ENCODE measurements at regions not wholly inside any gene's neighbourhood (a gene's known extent, or its start where the extent isn't known, plus 50 kb on each side); places are given as distances from the start of the nearest gene placed in this dataset.

DNA sequence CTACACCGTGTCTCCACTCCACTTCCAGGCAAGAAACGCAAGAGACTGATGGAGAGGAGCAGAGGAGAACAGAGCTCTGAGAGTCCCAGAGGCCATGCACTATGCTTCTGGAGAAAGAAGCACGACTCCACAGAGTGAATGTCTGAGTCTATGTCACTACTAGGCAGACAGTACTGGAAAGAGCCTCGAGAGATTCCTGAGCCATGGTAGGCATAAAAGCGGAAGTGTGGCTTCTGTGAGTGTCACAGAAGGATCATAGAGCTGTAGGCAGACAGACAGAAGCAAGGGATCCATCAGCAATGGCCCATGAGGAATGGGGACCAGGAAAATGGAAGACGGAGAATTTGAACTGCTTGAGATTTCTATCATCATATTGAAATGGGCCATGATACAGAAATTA, 542.6 kb downstream of the ZEB2 start:
- H3K27me3 ChIP-seq: no peaks in the 10 kb centered on the region
- no peak overlapping the region for H3K27ac ChIP-seq
- no peak for DNase-seq
- no peaks in the 10 kb centered on the region for H3K9me3 ChIP-seq
- H3K4me3 ChIP-seq: no peak overlapping the region
- no peaks in the 10 kb centered on the region for H3K36me3 ChIP-seq
- no peak for TF ChIP-seq POLR2A (IDR thresholded peaks at IDR 0.05)
- TF ChIP-seq, protein P1, sequence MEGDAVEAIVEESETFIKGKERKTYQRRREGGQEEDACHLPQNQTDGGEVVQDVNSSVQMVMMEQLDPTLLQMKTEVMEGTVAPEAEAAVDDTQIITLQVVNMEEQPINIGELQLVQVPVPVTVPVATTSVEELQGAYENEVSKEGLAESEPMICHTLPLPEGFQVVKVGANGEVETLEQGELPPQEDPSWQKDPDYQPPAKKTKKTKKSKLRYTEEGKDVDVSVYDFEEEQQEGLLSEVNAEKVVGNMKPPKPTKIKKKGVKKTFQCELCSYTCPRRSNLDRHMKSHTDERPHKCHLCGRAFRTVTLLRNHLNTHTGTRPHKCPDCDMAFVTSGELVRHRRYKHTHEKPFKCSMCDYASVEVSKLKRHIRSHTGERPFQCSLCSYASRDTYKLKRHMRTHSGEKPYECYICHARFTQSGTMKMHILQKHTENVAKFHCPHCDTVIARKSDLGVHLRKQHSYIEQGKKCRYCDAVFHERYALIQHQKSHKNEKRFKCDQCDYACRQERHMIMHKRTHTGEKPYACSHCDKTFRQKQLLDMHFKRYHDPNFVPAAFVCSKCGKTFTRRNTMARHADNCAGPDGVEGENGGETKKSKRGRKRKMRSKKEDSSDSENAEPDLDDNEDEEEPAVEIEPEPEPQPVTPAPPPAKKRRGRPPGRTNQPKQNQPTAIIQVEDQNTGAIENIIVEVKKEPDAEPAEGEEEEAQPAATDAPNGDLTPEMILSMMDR (IDR thresholded peaks at IDR 0.05): no peak
- no peaks in the 10 kb centered on the region for H3K4me1 ChIP-seq

DNA sequence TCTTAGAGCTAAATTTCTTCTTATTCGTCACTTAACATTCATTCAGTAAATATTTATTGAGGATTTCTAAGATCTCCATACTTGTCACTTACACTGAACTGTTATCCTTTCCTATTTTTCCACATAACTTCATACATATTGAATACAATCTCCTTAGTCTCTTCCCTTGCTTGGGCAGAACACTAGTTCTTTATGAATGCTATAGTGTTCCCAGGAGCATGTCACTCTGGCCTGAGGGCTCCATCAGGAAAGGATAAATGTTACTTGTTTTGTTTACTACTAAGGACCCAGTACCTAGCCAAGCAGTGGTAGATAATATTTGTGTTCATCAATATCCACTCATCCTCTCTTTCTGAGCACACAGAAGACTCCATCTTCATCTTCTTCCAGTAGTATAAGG, 544.7 kb downstream of the ZEB2 start:
- no peak for TF ChIP-seq POLR2A (IDR thresholded peaks at IDR 0.05)
- TF ChIP-seq, protein P1 (IDR thresholded peaks at IDR 0.05): no peak
- Histone ChIP-seq H3K4me1 (no peaks in the 10 kb centered on the region), H3K4me3 (no peak overlapping the region)

DNA sequence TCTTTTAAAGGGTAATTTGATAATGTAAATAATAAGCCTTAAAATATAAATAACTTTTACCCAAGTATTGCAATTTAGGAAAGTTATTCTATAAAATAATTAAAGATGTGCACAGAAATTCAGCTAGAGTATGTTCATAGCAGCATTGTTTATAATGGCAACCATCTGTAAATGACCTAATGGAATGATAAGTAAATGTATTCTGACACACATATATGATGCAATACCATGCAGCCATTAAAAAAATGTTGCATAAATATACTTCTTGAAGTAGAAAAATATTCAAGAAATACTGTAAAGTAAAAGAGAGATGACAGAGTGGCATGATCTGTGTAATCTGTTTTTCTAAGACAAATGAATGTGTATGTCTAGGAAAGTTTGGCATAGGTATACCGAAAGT, 545.7 kb downstream of the ZEB2 start:
- Histone ChIP-seq H3K4me3 (no peak overlapping the region), H3K27me3 (no peaks in the 10 kb centered on the region), H3K36me3 (no peaks in the 10 kb centered on the region), H3K27ac (no peak overlapping the region), H3K4me1 (no peaks in the 10 kb centered on the region), H3K9me3 (no peaks in the 10 kb centered on the region)
- no peak for TF ChIP-seq POLR2A (IDR thresholded peaks at IDR 0.05)
- TF ChIP-seq, protein P1 (IDR thresholded peaks at IDR 0.05): no peak
- no peak for DNase-seq

More for the DNA sequence above, 544.7 kb downstream of the ZEB2 start:
- Histone ChIP-seq H3K27ac (no peak overlapping the region), H3K36me3 (no peaks in the 10 kb centered on the region), H3K27me3 (no peaks in the 10 kb centered on the region), H3K9me3 (no peaks in the 10 kb centered on the region)
- no peak for DNase-seq

DNA sequence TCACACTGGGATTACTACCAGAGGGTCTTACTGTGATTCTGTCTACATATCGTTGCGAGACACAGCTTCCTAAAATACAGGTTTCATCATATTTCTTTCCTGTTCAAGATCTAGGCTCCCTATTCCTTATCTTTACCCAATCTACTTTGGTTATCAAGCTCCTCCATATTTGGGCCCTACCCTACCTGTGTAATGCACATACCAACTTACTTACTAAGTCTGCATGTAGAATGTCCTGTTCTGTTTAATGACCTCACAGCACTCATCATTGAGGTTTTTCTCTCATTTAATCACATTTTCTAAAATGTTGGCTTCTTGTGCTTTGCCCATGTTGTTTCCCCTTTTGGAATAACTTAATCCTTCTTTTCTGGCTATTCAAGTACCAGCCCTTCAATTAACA, 551.1 kb downstream of the ZEB2 start:
- DNase-seq: no peak
- H3K4me1 ChIP-seq: no peaks in the 10 kb centered on the region
- H3K9me3 ChIP-seq: no peaks in the 10 kb centered on the region
- H3K27me3 ChIP-seq: no peaks in the 10 kb centered on the region
- no peak overlapping the region for H3K4me3 ChIP-seq
- TF ChIP-seq, protein P1 (IDR thresholded peaks at IDR 0.05): no peak
- TF ChIP-seq POLR2A (IDR thresholded peaks at IDR 0.05): no peak
- no peak overlapping the region for H3K27ac ChIP-seq
- H3K36me3 ChIP-seq: no peaks in the 10 kb centered on the region

DNA sequence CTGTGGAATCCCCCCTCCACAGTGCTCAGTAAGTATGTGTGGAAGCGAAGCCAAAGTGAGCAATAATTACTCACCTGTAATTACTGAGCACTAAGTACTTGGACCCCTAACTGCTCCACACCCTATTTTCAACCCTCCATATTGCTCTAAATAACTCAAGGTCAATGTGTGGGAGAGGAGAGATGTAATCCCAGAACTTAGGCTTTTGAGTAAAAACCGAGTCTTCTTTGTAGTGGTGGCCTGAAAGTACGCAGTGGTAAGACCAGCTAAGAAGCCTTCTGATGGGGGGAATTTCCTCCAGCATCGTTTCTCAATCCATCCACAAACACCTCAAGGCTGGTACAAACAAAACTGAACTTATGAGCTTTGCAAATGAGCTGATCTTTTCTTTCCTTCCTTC, 551.6 kb downstream of the ZEB2 start:
- Histone ChIP-seq H3K4me1 (no peaks in the 10 kb centered on the region), H3K9me3 (no peaks in the 10 kb centered on the region), H3K27me3 (no peaks in the 10 kb centered on the region), H3K4me3 (no peak overlapping the region), H3K36me3 (no peaks in the 10 kb centered on the region), H3K27ac (no peak overlapping the region)
- no peak for DNase-seq
- no peak for TF ChIP-seq POLR2A (IDR thresholded peaks at IDR 0.05)
- TF ChIP-seq, protein P1 (IDR thresholded peaks at IDR 0.05): no peak

DNA sequence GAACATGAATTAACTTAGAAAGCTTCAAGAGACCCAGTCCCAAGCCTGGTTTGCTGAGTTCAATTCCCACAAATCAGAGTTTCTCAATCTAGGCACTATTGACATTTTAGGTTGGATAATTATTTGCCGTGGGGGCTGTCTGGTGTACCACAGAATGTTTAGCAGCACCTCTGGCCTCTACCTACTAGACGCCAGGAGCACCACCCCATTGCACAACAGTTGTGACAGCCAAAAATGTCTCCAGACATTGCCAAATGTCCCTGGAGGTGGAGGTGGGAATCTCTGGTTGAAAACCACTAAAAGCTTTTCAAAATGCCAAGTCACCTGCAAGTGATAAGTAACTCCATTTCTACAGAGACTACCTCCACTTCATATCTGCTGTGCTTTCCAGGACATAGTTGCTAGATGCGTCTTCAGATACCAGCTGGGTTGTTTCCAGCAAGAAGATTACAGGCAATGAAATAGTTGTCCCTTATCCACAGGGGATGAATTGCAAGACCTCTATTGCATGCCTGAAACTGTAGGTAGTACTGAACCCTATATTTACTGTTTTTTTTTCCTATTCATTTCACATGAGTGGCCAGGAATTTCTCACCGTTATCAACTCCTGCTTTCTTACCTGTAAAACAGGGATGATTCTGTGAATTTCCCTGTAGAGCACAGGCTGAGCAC, 554.3 kb downstream of the ZEB2 start:
- TF ChIP-seq, protein P1 (IDR thresholded peaks at IDR 0.05): no peak
- TF ChIP-seq POLR2A (IDR thresholded peaks at IDR 0.05): no peak
- no peak overlapping the region for H3K27ac ChIP-seq

More for the DNA sequence above, 554.3 kb downstream of the ZEB2 start:
- Histone ChIP-seq H3K4me3 (no peak overlapping the region), H3K36me3 (no peaks in the 10 kb centered on the region), H3K27me3 (no peaks in the 10 kb centered on the region), H3K9me3 (no peaks in the 10 kb centered on the region), H3K4me1 (no peaks in the 10 kb centered on the region)
- DNase-seq: no peak

Data from Peyer's patch (tissue), 4 donors.